NAMALWA (cell line): ENCODE measurements at regions not wholly inside any gene's neighbourhood (a gene's known extent, or its start where the extent isn't known, plus 50 kb on each side); places are given as distances from the start of the nearest gene placed in this dataset.
"Not testable (repeated sequence)": the region's sequence is repeated elsewhere in the genome, so short reads cannot be mapped to it uniquely, and the experiment has no call there.

Experiments used
- DNase-seq: peaks from one replicate; pipeline ENCODE4 v3.0.0-alpha.2; 2015; ENCODE audit warnings: low spot score

DNA sequence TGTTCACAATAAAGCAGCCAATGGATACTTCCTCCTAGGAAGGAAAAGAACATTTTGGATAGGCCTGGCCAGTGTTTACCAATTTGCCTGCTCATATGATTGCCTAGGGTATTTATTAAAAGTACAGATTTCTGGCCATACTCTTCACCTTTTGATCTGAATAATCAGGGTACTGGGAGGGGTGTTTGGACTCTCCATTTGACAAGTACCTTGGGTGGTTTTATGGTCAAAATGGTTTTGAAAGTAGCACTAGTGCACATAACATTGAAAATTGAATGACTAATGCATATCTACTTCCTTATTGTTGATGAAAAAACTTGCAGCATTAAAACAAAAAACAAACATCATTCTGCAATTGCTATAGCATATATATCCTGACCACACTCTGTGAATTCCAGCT lies 333.3 kb upstream of the CDH2 start:
- no peak for DNase-seq

GRCh38 chr18:28504066-28504465 lies 327.1 kb upstream of the CDH2 start:
- no peak for DNase-seq

GRCh38 chr18:28494151-28494550 lies 317.2 kb upstream of the CDH2 start:
- no peak for DNase-seq

DNA sequence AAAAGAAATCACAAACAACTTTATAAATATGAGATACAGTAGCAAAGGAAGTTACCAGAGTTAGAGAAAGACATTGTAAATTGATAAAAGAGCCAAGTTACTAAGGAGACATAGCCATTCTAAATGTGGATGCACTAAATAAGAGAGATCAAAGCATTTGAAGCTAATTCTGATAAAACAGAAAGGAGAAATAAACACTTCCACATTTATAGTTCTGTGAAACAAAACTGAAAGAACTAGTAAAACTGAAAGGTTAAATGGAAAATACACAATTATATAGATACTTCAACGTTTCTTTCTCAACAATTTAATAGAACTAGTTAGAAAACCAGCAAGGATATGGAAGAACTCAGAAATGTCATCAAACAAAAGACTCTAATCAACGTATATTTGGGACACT lies 309.0 kb upstream of the CDH2 start:
- DNase-seq: no peak

DNA sequence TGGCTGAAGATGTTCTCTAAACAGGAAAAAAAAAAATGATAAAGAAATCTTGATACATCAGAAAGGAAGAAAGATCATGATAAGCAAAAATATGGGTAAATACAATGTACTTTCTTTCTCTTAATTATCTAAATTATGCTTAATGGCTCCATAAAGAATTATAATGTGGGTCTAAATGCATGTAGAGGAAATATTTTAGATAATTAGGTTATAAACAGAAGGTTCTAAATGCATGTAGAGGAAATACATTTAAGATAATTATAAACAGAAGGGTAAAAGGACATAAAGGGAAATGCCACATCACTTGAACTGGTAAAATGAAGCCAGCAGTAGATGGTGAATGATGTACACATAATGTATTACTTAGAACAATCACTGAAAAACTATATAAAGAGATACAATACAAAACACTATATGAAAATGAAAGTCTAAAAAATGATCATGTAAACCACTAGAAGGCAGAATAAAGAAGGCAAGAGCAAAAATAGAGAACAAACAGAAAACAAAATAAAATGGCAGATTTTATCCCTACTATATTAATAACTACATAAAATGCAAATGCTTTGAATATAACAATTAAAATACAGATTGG lies 308.4 kb upstream of the CDH2 start:
- no peak for DNase-seq

GRCh38 chr18:28478531-28478930 lies 301.6 kb upstream of the CDH2 start:
- DNase-seq: no peak

DNA sequence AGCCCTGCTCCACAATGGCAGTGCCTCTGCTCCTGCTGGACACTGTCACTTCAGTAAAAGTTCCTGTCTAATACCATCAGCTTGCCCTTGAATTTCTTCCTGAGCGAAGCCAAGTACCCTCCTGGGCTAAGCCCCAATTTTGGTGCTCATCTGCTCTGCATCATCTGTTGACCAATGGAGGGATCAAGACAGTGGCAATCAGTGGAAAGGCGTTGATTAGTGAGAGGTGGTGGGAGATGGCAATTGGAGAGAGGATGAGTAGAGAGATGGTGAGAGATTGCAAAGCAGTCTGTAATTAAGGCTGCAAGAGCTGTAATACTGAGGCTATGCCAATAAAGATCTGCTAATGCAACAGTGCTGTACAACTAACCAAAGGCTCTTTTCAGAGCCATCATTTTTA lies 299.4 kb upstream of the CDH2 start:
- DNase-seq: no peak

- no peak for DNase-seq
These were observed 293.0 kb upstream of the CDH2 start for GRCh38 chr18:28469946-28470345.

- no peak for DNase-seq
These were observed 292.0 kb upstream of the CDH2 start for GRCh38 chr18:28468901-28469300.

DNA sequence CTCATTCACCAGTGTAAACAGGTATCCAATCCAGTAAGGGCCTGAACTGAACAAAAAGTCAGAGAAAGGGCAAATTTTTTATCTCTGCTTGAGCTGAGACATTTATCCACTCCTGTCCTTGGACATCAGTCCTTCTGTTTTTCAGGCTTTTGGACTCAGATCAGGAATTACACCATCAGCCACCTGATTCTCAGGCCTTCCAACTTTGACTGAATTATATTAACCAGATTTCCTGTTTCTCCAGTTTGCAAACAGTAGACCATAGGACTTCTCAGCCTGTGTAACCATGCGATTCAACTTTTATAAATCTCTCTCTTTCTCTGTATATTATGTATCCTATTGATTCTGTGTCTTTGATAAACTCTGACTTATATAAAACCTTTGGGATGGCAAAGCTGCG lies 289.3 kb upstream of the CDH2 start:
- DNase-seq: no peak

DNA sequence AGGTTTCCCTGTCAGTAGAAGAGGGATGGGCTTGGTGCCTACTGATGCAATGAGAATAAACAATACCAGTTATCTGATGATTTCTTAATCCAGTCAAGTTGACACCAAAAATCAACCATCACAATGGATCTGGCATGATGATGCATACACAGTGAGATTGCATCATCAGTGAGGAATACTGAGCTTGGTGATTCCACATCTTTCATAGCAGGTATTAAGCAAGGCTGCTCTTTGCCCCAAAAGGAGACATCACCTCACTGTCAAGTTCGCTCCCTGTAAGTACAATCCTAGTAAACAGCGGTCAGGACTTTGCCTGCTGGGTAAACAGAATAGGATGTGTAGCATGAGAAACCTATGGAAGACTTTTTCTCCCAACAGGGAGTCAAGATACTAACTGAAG lies 282.7 kb upstream of the CDH2 start:
- no peak for DNase-seq

- DNase-seq: no peak
These were observed 281.8 kb upstream of the CDH2 start for GRCh38 chr18:28458751-28459150.

DNA sequence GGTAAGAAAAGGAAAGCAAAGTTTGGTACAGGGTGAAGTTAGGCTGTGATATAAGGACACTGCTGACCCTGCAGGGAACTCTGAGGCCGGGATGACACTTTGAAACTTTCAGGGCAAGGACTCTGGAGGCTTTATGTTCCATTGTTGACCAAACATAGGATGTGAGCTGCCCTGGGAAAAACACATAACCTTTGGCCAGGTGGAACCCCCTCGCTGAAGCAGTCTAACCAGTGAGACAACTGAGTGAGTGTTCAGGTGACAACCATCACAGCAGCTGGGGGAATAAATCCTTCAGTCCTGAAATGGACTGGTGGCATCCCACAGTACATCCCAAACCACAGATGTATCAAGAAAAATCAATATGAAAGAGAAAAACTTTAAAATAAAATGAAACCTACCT lies 280.9 kb upstream of the CDH2 start:
- DNase-seq: no peak

GRCh38 chr18:28455971-28456370 lies 279.0 kb upstream of the CDH2 start:
- no peak for DNase-seq

DNA sequence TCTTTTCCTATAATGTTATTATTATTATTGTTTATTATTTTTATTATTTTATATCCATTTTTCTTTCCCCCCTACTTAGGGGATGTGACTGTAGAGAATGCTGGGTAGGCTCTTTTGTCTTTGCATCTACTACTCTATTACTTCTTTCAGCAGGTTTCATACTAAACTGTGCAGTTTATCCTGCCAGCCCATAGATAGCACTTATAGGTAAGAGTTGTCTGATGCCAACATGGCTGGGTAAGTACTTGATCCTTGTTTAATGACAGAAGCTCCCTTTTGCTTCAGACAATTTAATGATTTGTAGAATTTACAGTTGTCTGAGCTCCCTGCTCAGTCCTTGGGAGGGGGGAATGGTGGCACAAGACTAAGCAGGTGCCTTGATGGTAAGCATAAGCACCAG lies 262.9 kb upstream of the CDH2 start:
- no peak for DNase-seq

DNA sequence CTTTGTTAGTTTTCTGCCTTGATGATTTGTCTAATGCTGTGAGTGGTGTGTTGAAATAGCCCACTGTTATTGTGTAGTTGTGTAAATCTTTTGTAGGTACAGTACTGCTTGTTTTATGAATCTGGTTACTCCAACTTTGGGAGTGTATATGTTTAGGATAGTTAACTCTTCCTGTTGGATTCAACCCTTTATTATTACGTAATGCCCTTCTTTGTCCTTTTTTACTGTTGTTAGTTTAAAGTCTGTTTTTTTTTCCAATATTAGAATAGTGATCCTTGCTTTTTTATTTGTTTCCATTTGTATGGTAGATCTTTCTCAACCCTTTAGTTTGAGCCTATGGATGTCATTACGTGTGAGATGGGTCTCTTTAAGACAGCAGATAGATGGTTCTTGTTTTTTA lies 261.5 kb upstream of the CDH2 start:
- DNase-seq: no peak

- no peak for DNase-seq
These were observed 255.4 kb upstream of the CDH2 start for GRCh38 chr18:28432339-28432738.

GRCh38 chr18:28425886-28426285 lies 249.0 kb upstream of the CDH2 start:
- DNase-seq: no peak

GRCh38 chr18:28422577-28422976 lies 245.6 kb upstream of the CDH2 start:
- DNase-seq: no peak

- not testable (repeated sequence) for DNase-seq
These were observed 245.0 kb upstream of the CDH2 start for GRCh38 chr18:28421950-28422349.

GRCh38 chr18:28412521-28412920 lies 235.6 kb upstream of the CDH2 start:
- DNase-seq: no peak

- DNase-seq: no peak
These were observed 234.9 kb upstream of the CDH2 start for GRCh38 chr18:28411806-28412205.

GRCh38 chr18:28409811-28410210 lies 232.9 kb upstream of the CDH2 start:
- no peak for DNase-seq

- DNase-seq: no peak
These were observed 231.6 kb upstream of the CDH2 start for GRCh38 chr18:28408528-28408927.

GRCh38 chr18:28407681-28408080 lies 230.8 kb upstream of the CDH2 start:
- no peak for DNase-seq
